ENCODE measurements at regions not wholly inside any gene's neighbourhood (a gene's known extent, or its start where the extent isn't known, plus 50 kb on each side); places are given as distances from the start of the nearest gene placed in this dataset.

DNA sequence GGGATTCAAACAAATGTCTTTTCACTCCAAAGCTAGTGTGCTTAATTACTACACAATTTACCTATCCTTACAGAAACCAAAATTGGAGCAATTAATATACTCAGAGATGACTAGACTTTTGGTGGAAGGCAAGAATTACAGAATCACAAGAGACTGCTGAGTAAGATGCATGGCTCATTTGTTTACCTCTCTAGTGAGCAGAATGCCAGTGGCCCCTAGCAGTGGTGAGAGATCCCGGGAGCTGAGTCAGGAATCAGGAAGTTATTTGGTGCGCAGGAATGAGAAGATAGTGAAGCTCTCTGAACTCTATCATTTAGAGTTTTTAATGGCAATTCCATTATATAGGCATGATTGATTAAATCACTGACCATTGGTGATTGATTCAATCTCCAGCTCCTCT lies 188.9 kb upstream of the SESN3 start:
- DNase-seq (ENCODE audit: low read depth): peak; percentile 74
- TF ChIP-seq, protein P1, sequence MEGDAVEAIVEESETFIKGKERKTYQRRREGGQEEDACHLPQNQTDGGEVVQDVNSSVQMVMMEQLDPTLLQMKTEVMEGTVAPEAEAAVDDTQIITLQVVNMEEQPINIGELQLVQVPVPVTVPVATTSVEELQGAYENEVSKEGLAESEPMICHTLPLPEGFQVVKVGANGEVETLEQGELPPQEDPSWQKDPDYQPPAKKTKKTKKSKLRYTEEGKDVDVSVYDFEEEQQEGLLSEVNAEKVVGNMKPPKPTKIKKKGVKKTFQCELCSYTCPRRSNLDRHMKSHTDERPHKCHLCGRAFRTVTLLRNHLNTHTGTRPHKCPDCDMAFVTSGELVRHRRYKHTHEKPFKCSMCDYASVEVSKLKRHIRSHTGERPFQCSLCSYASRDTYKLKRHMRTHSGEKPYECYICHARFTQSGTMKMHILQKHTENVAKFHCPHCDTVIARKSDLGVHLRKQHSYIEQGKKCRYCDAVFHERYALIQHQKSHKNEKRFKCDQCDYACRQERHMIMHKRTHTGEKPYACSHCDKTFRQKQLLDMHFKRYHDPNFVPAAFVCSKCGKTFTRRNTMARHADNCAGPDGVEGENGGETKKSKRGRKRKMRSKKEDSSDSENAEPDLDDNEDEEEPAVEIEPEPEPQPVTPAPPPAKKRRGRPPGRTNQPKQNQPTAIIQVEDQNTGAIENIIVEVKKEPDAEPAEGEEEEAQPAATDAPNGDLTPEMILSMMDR (conservative IDR thresholded peaks at IDR 0.05; ENCODE audit: low read length): no peak
- H3K4me3 ChIP-seq (ENCODE audit: low read length): no peak overlapping the region

DNA sequence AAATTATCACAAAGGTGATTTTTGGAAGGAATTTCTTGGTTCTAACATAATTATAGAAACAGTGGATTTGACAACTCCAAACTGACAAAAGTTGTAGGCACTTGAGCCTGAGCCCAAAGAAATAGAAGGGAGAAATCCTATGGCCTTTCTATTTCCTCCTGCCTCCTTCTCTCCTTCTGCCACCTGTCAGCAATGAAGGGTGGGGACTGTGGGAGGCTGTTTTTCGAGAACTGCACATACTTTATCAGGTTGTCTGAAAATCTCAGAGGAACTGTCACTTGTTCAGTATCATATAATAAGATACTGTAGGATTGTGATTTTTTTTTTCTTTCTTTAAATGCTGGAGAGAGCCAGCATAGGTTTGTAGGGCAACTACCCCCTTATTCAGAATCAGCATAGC lies 187.9 kb upstream of the SESN3 start:
- no peak overlapping the region for H3K4me3 ChIP-seq (ENCODE audit: low read length)
- TF ChIP-seq, protein P1 (conservative IDR thresholded peaks at IDR 0.05; ENCODE audit: low read length): no peak
- no peak for DNase-seq (ENCODE audit: low read depth)

DNA sequence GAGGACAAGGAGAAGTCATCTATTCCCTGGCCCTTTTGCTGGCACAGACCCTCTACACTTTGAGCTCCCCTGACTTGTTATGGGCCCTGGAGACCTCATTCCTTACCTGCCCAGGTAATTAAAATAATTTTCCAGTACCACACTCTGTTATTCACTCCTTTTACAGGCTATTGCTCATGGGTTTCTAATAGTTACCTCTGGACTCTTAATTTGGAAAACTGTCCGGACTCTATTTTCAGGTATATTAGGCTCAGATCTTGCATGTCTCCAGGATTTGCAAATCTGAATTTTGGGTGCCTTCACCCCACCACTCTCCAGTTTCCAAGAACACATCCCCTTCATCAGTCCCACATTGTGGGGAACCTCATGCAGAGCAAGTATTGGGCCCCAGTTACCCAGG lies 186.8 kb upstream of the SESN3 start:
- TF ChIP-seq, protein P1 (conservative IDR thresholded peaks at IDR 0.05; ENCODE audit: low read length): no peak
- DNase-seq (ENCODE audit: low read depth): no peak
- H3K4me3 ChIP-seq (ENCODE audit: low read length): no peak overlapping the region

DNA sequence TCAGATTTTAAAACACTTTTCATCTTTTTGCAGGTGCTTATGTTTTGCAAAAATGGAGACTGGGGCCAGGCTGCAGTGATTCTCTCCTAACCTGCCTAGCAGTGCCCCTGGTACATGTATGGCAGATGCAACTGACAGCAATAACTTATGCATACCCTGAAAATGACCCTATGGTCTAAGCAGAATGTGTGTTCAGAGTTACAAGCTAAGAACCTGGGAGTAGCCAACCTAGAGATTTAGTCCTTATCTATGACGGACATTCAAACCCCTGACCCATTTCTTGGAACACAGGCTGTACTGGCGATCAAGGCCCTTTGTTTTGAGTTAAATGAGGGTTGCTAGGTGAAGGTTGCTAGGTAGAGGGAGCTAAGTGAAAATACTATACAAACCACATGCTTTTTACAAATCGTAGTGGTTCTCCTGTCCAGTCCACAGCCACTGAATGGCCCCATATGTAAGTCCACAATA lies 184.9 kb upstream of the SESN3 start:
- DNase-seq (ENCODE audit: low read depth): no peak
- TF ChIP-seq, protein P1 (conservative IDR thresholded peaks at IDR 0.05; ENCODE audit: low read length): no peak
- H3K4me3 ChIP-seq (ENCODE audit: low read length): no peak overlapping the region

DNA sequence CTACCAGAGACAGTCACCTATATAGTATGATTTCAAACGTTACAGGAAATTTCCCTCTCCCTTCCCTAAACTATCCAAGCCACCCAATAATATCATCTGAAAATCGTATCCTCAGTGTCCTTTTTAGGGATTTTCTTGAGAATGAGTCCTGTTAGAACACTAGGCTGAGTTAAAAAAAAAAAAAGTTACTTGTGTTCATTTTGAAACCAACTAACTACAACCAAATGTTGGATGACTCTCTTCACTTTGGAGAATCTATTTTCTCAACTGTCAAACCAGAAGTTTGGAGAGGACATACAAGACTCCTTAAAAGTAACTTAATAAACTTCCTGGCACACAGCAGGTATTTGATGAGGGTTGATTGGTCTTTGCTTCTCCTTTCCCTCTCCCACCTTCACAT lies 183.2 kb upstream of the SESN3 start:
- TF ChIP-seq, protein P1 (conservative IDR thresholded peaks at IDR 0.05; ENCODE audit: low read length): no peak
- H3K4me3 ChIP-seq (ENCODE audit: low read length): no peak overlapping the region

DNA sequence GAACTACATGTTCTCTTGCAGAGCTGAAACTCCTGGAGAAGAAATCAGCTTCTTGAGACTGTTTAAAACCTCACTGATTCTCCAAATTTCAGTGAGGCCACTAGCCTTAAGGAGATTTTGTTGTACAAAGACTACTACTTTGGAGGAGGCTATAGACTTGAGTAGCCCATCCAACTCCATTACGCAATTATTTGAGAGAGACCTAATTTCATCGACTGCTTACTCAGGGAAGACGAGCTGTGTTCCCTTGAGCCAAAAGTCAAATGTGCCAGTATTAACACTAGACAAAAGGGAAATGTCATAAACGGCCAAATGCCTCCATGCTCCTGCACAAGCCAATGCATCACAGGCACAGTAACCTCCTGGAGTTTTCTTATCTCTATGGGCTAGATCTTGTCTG lies 182.8 kb upstream of the SESN3 start:
- DNase-seq (ENCODE audit: low read depth): peak; percentile 5
- TF ChIP-seq, protein P1 (conservative IDR thresholded peaks at IDR 0.05; ENCODE audit: low read length): no peak
- no peak overlapping the region for H3K4me3 ChIP-seq (ENCODE audit: low read length)

More for the DNA sequence above, 183.2 kb upstream of the SESN3 start:
- DNase-seq (ENCODE audit: low read depth): peak; percentile 6

DNA sequence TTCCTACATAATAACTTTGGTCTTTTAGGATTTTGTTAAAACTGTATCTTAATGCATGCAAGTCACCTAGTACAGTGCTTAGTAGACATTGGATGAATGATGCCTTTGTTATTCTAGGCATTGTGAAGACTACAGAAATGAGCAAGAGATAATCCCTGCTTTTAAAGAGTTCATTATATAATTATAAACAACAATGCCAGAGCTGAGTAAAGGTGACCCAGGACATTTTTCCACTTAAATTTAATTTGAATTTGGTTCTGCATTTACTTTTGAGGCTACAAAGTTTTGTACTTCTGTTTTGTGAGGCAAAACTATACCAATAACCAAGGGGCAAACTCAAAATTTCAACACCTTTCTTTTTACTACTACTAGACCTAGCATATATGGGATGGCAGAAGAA lies 182.0 kb upstream of the SESN3 start:
- no peak for DNase-seq (ENCODE audit: low read depth)
- no peak overlapping the region for H3K4me3 ChIP-seq (ENCODE audit: low read length)
- TF ChIP-seq, protein P1 (conservative IDR thresholded peaks at IDR 0.05; ENCODE audit: low read length): no peak
